Stimulated activated CD4-positive, alpha-beta T cell treated with anti-CD3 and anti-CD28 coated beads, Interleukin-4, amount 100 ng/mL, for 4 hours (primary cell): ENCODE measurements at regions not wholly inside any gene's neighbourhood (a gene's known extent, or its start where the extent isn't known, plus 50 kb on each side); places are given as distances from the start of the nearest gene placed in this dataset.

Source experiments
- DNase-seq, 2 experiments: peaks; one replicate each; pipeline ENCODE4 v3.0.0-alpha.2; 2020

DNA sequence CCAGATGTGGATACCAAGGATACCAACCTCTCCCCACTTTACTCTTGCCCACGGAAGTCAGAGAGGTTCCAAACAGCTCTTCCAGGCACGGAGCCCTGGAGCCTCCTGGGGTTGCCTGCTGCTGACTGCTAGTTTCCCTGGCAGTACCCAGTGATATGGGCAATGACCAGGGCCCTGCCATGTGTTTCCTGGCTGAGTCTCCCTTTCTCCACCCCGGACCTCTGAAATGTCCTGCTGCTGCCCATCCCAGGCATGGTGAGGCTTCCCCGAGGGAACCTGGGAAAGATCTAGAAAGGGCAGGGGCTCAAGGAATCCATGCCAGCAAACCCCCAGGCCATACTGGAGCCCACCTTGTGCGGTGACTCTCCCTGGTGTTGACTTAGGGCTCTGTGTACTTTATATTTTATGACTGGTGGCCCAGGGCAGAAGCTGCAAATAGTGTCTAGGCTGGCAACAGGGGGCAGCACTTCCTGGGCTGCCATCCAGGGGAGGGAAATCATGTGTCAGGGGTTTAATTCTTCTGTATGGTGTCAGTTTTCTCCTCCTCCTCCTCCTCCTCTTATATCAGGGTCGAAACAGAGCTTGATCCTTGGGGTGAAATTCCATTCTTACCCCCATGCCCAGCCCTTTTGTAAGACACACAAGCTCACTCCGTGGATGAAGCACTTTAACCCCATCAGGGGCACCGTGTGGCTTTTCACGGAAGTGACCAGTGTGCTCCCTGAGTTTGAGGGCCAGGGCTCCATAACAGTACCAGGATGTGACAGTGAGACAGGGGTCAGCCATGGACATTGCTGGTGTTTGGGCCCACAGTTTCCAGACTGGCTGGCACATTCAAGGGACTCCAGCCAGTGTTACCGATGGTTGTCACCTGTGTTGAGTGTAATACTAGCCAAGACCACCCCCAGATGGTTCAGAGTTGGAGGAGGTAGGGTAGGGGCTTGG lies 62.4 kb upstream of the GDF10 start:
- DNase-seq, result no peak

DNA sequence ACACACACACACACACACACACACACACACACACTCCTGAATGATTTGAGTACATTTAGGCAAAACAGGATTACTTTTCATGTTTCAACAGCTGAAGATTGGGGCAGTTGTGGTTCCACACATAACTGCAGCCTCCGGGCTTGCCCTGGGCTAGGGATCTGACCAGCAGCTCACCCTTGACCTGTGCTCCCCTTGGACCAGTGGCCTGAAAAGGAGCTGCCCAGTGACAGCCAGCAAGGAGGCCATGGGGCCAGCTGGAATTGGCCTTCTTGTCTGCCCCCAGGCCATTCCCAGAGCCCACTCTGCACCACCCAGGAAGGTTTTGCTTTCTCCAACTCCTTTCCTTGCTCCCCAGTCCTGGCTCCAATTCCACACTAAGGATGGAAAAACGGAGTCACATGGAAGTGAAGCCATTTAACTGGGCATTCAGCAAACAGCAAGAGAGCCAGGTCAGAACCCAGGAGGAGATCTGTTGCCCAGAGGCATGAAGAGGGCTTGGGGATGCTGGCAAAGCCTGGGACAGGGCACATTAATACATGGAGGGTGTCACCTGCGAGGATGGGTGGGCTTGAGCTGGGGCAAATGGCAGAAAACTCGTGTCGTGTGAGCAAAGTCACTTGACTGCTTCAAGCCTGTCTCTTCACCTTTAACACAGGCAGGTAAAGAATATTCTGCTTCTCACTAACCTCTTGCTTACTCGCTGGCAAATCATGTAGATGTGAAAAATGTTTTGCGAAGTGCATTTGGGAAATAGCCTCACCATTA lies 61.5 kb upstream of the GDF10 start:
- DNase-seq, result no peak

DNA sequence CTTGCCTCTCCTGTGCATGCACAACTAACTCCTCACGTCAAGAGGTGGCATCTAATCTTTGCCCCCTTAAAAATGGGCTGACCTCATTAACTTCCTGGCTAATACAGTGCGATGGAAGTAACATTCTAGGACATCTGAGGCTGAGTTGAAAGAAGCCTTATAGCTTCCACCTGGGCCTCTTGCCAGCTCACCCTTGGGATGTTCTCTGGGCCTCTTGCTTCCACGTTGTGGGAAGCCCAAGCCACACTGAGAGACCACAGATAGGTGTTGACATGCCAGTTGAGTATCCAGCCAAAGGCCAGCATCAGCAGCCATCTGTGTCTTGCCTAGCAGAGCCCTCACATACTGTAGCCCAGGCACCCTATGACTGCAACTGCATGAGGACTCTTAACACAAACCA lies 60.8 kb upstream of the GDF10 start:
- DNase-seq, result no peak

DNA sequence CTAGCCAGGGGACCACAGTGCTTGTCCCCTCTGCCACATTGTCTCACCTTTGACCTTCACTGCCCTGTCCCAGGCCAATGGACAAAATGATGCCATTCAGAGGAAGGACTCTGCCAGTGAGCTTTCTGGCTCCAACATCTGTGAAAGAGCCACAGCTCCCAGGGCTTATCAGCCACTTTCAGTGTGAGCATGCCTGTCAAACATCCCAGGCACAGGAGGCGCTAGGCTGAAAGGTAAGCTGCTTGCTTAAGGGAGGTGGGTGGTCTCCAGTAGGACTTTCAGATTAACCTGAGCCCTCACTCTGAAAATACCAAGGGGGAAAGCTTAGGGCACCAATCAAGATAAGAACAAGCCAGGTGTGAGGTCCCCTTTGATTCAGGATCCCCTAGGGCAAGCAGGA lies 59.8 kb upstream of the GDF10 start:
- DNase-seq, result no peak

DNA sequence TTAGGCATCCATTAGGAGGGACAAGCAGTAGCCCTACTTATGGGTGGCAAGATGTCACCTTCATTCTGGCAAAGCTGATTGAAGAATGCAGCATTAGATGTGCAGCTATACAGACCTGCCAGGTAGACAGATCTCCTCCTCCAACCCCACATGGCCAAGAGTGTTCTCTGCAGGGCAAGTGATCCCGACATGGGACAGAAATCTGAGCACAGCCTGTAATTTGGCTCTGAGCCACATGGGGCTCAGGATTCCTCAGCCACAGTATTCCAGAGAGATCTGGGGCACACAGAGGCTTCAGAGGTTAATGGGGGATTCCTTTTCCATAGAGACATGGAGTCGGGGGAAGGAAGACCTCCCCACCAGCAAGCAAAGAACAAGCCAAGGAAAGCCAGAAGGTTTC lies 58.7 kb upstream of the GDF10 start:
- DNase-seq, result no peak

DNA sequence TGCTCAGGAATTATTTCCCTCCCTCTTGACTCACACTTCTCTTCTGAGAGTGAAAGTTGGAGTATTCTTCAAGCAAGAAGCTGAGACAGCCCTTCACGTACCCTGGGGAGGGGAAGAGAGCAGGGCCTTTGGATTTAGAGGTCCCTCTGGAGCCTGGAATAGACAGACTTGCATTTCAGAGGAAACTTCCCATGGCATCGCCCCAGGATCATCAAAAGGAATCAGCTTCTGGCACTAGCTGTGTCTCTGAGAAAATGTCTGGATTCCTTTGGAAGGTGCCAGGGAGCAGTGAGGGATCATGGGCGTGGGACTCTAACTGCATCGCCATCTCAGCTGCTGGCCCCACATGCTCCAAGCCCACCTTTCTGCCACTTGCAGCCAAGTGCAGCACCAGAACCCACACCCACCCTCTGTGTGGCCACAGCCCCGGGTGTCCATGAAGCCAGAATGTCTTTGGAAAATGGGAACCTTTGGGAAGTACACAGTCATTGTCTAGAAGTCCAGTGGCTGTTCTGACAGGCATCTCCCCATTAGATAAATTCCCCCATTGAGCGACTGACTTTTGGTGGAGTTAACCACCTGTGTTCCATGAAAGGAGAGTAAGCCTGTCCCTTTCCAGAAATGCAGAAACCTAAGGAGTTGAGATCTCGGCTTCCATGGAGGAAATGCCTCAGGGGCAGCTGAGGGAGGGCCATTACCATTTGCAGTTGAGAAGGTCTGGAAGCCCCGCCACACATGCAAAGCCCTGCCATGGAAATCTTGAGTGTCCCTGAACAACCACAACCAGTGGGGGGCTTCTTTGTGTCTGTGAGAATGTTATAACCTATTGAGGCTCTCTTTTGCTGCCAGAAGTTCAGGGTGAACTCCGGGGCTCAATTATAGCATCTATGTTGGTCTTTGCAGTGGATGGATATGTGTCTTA lies 57.8 kb upstream of the GDF10 start:
- no peak for DNase-seq

DNA sequence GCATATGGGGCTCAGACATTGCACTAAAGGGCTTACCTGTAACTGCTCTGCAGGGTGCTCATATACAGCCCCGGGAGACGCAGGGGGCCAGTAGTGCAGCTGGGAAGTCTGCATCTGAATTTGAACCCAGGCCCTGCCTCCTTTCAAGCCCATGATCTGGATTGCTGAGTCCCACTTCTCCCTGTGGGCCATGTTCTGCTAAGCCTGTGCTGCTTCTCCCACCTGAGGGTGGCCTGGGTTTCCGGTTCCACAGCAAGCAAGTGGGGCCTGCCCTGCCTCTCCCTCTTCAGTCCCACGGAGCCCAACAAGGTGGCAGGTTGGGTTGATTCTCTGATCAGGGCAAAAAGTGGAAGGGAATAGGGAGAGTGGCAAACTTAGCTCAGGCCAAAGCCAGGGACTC lies 56.6 kb upstream of the GDF10 start:
- no peak for DNase-seq

DNA sequence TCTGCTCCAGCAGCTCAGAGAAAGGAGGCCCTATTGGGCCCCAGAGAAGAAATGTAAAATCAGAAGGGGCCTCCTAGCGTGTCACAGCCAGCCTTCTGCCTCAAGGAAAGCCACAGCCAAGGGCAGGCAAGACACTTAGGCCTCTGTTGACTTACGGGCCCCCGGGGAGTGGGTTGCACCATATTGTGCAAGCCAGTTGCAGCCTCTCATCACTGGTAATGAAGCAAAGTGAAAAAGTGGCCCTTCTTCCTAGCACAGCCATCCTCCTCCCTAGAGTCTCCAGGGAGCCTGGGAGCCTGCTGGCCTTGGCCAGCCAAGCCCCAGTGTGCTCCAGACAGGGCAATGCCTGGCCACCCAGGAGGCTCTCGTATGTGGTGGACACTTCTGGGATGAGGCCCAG lies 56.2 kb upstream of the GDF10 start:
- no peak for DNase-seq

DNA sequence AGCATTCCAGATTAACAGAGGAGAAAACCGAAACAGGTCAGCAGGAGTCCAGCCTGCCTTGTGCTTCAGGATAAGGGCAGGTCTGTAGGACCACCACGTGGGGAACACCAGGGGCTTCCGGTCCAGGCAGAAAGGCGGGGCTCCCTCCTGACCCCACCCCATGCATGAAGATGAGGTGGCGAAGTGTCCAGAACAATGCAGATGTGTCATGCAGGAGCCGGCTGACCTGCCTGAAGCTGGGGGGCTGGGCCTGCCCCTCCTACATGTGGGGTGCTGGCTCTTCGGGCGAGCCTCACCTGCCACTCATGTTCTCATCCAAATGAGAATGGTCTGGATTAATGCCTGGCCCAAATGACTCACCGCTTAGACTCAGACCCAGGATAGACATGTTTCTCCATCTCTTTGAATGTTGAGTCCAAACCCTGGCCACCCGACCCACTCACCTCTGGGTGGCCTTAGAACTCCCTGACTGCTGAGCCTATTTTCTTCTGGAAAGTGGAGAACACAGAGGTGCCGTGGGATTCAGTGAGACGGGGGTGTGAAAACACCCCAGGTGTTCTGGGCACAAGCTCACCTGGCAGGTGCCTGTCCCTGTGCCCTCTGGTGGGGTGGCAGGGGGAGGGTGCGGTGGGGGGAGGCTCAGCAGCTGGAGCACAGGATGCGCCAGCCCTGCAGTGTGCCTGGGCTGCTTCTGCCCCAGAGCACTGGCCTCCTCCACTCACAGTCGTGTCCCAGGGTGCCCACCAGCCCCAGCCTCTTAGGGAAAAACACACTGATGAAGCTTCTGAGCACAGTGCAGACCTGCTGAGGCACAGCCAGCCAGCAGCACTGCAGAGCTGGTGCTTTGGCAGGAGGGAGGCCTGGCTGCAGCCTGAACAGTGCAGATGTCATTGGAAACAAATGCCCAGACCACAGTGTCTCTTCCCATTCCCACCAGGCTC lies 55.2 kb upstream of the GDF10 start:
- DNase-seq, result no peak

DNA sequence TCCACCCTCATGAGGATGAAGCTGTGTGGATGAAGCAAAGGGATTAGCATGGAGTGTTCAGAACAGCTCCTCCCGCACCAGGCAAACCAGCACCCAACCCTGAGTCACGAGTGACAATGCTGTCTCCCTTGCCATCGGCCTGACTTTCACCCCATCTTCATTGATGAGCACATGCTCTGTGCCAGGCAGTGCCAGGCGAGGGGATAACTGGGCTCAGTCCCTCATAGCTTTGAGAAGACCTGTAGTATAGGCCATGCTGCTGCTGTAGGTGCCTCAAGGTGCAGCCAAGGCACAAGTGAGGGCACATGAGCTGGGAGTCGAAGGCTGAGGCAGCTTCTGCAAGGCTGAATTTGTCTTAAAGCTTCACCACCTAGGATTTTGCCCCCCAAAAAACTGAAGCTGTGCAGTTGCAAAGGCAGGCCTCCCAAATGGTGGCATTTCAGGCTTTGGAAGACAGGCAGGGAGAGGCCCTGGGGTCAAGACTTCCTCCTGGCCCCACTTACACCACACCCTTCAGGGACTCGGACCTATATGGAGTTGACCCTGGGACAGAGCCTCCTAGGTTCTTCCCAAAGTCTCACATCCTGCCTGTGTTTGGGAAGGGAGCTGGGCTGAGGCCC lies 54.2 kb upstream of the GDF10 start:
- no peak for DNase-seq

DNA sequence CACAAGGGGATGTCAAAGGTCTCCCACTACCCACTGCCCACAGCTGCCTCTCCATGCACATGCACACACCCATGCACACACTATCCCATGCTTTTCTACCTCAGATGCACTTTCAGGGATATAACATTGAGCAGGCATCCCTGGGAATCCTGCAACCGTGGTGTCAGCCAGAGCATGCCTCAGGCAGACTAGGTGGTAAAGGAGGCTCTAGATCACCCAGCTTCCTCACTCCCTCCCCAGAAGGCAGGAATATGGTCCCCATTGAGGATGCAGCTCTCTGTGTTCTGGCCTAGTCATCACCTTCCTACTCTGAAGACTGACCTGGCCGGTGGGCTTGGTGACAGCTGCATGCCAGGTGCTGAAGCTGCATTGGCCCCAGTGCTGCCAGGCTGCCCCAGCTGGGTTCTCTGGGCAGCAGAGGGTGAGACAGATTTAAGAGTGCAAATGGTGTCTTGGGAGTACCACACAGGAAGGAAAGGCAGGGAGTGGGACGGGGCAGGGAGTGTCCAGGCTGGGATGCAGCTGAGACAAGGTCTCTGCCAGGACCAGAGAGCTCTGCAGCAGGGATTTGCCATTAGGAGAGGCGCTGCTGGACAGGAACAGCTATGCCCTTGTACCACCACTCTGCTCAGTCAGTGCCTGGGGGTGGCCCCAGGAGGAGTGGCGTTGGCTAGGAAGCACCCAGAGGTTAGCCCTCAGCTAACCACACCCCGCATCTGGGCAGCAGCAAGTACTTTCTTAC lies 53.4 kb upstream of the GDF10 start:
- no peak for DNase-seq

DNA sequence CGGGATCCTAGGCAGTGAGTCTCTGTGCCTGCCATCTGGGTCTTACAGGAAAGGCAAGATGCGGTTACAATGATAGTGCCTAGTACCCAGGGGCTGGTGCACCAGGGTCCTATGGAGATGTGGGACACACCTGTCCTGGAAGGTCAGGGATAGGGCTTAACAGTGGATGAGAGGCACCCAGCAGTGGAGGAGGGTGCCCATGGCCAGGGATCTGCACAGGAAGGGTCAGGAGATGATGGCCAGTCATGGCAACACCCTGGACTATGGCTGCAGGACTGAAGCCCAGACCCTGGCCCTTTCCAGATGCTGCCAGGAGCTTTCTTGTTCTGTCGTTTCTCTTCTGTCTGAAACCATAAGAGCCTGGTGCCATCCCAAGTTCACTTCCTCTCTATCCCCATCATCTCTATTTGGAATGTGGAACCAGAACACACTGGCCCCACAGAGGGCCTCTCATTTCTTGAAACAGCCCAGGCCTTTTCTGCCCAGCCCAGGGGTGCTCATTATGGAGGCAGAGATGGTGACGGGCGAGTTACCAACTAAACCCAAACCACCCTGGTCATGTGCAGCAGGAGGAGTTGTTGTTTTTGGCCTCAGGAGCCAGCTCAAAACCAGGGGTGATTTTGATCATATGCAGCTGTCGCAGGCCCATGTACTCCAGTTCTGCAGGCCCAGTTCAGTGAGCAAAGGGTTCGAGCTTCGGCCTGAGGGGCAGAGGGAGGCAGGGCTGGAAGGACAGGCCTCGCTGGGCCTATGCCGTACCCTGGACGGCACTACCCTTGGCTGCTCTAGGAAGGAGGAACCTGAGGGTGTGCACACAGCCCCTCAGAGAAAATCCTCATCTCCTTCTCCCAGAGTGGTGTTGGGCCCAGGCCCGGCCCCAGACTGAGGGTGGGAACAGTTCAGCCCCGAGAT lies 52.6 kb upstream of the GDF10 start:
- no peak for DNase-seq

DNA sequence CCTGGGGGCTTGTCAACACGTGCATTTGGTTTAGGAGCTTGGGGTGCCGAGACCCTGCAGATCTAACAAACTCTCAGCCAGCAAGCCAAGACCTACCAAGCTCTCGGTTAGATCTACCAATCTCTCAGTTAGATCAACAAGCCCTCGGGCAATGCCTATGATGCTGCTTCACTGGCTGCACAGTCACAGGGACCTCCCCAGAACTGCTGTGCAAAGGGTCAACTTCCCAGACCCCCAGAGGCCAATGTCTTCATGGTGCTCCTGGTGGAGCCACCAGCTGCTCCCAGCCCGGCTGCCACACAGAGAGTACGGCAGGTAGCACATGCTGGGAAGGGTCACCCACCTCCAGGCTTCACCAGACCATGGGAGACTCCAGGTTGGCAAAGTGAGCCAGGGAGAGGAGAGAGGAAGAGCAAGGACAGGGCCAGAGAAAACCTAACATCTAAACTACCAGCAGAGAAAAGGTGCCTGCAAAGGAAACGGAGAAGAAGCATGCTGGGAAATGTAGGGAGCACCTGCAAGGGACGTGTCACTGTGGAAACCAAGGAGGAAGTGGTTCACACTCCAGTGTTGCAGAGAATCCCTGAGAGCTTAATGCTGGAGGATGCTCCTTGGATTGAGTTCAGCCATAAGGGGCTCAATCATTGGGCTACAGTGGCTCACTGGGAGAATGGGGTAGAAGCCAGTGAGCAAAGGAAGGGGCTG lies 51.5 kb upstream of the GDF10 start:
- no peak for DNase-seq

DNA sequence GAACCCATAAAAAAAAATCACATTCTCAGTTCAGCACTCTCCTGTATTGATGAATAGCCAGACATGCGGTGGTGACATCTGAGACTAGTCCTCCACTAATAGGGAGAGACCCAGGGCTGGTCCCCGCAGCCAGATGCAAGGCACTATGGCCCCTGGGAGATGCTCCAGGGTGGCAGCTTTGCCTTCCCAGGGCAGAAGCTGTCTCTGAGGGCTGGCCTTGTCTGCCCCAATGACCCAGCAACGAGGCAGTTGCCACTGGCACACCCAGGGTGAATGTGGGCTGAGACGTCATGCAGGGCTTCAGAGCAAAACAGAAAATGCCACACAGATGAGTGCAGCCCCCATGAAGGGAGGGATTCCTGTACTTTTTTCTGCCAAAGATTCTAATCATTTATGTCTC lies 50.1 kb upstream of the GDF10 start:
- DNase-seq, result no peak
